ENCODE measurements at regions not wholly inside any gene's neighbourhood (a gene's known extent, or its start where the extent isn't known, plus 50 kb on each side); places are given as distances from the start of the nearest gene placed in this dataset.
"Not testable (repeated sequence)": the region's sequence is repeated elsewhere in the genome, so short reads cannot be mapped to it uniquely, and the experiment has no call there.

- no peak for DNase-seq (ENCODE audit: low spot score)
Measured at GRCh38 chr2:39583213-39583612, 82.5 kb upstream of the TMEM178A start.

- no peak for DNase-seq (ENCODE audit: low spot score)
Measured at GRCh38 chr2:39583781-39584180, 81.9 kb upstream of the TMEM178A start.

- DNase-seq (ENCODE audit: low spot score), result peak; percentile 57
Measured at GRCh38 chr2:39584283-39584965, 81.3 kb upstream of the TMEM178A start.

GRCh38 chr2:39585531-39585930, 80.2 kb upstream of the TMEM178A start:
- DNase-seq (ENCODE audit: low spot score), result not testable (repeated sequence)

- no peak for DNase-seq (ENCODE audit: low spot score)
Measured at GRCh38 chr2:39587168-39587567, 78.5 kb upstream of the TMEM178A start.

GRCh38 chr2:39587641-39588040, 78.1 kb upstream of the TMEM178A start:
- no peak for DNase-seq (ENCODE audit: low spot score)

GRCh38 chr2:39593439-39594393, 72.0 kb upstream of the TMEM178A start:
- peak; percentile 85 for DNase-seq (ENCODE audit: low spot score)

- no peak for DNase-seq (ENCODE audit: low spot score)
Measured at GRCh38 chr2:39595116-39595515, 70.6 kb upstream of the TMEM178A start.

- no peak for DNase-seq (ENCODE audit: low spot score)
Measured at GRCh38 chr2:39597314-39597713, 68.4 kb upstream of the TMEM178A start.

- no peak for DNase-seq (ENCODE audit: low spot score)
Measured at GRCh38 chr2:39602616-39603015, 63.1 kb upstream of the TMEM178A start.

- peak; percentile 52 for DNase-seq (ENCODE audit: low spot score)
Measured at GRCh38 chr2:39603436-39603835, 62.3 kb upstream of the TMEM178A start.

- no peak for DNase-seq (ENCODE audit: low spot score)
Measured at GRCh38 chr2:39604866-39605265, 60.9 kb upstream of the TMEM178A start.

- no peak for DNase-seq (ENCODE audit: low spot score)
Measured at GRCh38 chr2:39606585-39606984, 59.1 kb upstream of the TMEM178A start.

- no peak for DNase-seq (ENCODE audit: low spot score)
Measured at GRCh38 chr2:39607538-39608262, 58.0 kb upstream of the TMEM178A start.

- DNase-seq (ENCODE audit: low spot score), result no peak
Measured at GRCh38 chr2:39608263-39608575, 57.5 kb upstream of the TMEM178A start.

GRCh38 chr2:39608686-39609441, 56.9 kb upstream of the TMEM178A start:
- no peak for DNase-seq (ENCODE audit: low spot score)

- DNase-seq (ENCODE audit: low spot score), result no peak
Measured at GRCh38 chr2:39609917-39610316, 55.8 kb upstream of the TMEM178A start.

- no peak for DNase-seq (ENCODE audit: low spot score)
Measured at GRCh38 chr2:39615675-39616074, 50.0 kb upstream of the TMEM178A start.
